NCI-H460 (cell line): ENCODE measurements at regions not wholly inside any gene's neighbourhood (a gene's known extent, or its start where the extent isn't known, plus 50 kb on each side); places are given as distances from the start of the nearest gene placed in this dataset.

ENCODE experiments used
- DNase-seq: peaks from one replicate; pipeline ENCODE4 v3.0.0-alpha.2; 2016; ENCODE audit warnings: low read depth; ENCODE audit errors: extremely low read depth

DNA sequence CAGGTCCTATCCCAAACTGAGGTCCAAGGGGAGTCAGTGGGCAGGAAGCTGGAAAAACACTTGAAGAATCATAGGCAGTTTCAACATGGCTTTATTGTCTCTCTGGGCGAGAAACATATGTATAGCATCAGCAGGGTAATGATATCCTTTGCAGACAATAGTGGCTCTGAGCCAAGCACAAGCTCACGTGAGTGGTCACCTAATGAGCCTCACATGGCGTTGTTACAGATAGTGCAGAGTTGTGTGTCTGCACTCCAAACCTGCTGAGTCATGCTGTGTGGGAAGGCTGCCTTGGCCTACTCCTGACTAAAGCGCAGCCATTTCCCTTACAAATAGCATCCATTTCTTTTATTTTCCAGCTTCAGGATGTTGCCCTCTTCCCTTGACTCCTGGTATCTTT is 105.2 kb upstream of the SYT1 start:
- DNase-seq: no peak

DNA sequence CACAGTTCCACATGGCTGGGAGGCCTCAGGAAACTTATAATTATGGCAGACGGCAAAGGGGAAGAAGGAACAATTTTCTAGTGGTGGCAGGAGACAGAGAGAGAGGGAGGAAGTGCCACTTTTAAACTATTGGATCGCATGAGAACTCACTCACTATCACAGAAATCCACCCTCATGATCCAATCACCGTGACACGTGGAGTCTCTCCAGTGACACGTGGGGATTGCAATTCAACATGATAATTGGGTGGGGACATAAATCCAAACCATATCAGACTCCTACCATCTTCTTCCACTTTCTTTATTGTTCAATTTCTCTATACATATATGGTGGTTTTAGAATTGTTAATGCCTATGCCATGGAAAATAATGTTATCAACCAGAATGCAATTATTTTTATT is 103.7 kb upstream of the SYT1 start:
- no peak for DNase-seq

DNA sequence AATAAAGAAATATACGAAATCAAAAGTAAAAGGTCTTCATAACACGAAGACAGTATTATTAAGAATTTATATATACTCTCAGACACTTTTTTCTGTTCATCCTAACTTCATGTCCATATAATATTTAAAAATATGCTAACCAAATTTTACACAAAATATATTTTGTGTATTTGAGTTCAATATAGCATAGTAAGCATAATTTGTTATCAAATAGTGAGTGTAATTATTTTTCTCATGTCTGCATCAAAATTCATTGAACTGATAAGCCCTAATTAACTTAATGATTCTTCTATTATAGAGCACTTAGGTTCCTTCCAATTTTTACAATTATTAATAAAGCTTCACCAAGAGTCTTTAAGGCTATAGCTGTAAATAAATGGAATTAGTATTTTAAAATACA is 99.7 kb upstream of the SYT1 start:
- DNase-seq: no peak

DNA sequence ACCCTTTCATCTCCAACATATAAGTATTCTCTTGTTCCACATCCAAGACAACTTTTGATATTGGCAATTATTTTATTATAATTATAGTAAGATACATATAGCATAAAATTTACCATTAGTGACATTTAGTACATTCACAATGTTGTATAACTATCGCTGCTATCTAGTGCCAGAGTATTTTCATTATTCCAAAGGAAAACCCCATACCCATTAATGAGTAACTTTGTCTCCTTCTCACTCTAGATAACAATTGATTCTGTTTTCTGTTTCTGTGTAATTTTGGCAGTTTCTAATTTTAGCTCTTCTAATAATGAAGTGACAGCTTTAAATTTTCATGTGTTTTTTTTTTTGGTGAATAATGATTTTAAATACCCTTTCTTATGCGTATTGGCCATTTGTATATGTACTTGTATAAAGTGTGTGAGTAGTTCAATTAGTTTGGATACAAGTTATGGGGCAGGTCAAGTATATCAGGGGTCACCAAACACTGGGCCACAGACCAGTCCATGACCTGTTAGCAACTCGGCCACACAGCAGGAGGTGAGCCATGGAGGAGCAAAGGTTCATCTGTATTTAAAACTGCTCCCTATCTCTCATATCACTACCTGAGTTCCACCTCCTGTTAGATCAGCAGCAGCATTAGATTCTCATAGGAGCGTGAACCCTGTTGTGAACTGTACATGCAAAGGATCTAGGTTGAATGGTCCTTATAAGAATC is 97.2 kb upstream of the SYT1 start:
- DNase-seq: no peak

DNA sequence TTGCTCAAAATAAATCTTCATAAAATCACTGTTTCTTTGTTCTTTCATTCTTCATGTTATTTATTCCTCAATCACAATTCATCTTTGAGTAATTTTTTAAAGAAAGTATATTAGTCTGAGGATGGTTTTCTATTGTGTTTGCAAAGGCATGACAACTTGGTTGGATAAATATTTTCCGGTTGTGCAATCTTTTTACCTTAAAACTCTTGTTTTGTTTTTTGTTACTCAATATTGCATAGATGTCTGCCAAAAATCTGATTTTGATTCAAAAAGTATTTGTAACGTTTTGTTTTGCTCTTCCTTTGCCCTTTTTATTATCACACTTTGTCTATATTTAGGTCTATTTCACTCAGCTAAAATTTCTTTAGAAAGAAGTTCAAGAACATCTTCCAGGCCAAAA is 86.2 kb upstream of the SYT1 start:
- DNase-seq: no peak

DNA sequence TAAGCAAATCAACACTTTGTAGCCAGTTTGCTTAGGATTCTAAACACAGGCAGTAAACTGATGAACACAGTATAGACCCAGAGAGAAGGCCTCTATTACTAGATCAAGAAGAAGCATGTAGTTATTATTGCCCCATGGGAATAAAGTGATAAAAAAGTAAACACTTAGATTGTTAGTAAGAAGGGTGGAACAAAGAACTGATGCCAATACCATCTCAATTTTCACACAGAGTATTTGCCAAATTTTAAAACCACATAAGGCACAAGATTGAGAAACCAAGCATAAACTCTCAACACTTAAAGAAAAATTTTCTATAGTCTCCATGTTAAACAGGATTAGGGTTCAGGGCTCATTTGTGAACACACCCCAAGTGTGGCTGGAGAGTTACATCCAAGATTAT is 77.0 kb upstream of the SYT1 start:
- DNase-seq: no peak

DNA sequence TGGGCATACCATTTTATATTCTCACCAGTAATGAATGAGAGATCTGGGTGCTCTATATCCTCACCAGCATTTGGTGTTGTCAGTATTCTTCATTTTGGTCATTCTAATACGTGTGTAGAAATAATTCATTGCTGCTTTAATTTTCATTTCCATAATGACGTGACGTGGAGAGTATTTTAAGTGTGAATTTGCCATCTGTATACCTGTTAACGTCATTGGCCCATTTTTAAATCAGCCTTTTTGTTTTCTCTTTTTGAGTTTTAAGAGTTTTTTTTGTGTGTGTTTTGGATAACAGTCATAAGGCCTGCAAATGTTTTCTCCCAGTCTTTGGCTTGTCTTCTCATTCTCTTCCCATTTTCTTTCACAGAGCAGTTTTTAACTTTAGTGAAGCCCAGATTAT is 74.4 kb upstream of the SYT1 start:
- no peak for DNase-seq

DNA sequence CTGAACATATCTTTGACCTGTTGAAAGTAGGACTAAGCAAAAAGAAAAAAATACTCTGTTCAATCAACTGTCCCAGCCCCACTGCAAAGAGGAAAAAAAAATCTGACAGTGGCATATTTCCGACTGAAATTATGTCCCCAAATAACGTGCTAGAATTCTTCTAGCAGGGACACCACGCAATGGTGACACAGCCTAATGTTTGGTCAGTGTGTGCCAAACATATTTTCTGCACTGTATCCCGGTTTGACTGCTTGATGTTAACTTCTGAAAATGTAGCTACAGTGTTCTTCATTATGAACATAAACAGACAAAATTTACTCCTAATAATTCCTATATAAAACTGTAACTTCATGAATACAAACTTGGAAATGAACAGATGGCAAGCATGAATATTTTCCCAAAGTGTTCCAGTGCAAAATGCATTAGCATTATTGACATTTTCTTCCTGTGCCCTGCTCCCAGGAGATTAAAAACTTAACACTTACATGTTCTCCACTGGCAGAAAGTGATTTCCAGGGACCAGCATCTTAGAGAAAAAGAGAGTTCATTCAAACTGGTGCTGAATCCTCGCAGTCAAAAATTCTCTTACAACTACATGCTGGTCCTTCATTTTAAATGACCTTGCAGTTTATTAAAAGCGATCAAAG is 72.4 kb upstream of the SYT1 start:
- no peak for DNase-seq

DNA sequence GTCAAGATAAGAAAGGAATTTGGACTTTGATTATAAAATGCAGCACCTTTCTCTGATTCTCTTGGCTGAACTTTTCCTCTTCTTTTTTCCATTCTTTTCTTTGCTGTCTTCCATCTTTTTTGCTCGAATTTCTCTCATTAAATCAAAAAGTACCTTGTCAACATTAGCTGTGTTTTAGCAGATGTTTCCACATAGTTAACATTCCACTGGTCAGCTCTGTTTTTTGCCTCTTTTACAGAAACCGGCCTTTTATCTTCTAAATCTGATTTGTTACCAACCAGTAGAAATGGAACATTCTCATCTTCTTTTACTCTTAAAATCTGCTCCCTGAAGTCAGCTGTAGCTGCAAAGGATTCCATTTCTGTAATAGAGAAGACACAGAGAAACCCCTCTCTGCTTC is 71.1 kb upstream of the SYT1 start:
- no peak for DNase-seq

DNA sequence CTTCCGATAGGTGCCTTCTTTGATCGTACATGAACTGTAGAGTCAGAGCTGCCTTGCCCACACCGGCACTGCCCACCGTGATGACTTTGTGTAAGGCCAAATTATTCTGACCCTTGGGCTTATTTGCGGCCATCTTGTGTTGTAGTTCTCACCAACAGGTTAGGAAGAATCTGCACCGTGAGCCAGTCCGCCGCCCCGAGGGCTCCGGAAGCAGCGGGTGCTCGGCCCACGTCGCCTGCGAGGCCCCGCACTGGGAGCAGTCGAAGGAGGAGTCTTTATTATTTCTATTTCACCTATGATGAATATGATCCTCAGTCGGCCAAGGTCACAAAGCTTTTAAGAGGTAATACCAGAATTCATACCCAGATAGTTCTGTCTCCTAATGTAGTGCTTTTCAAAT is 70.6 kb upstream of the SYT1 start:
- no peak for DNase-seq

- no peak for DNase-seq
Measured at GRCh38 chr12:78795934-78796445, 68.6 kb upstream of the SYT1 start.

DNA sequence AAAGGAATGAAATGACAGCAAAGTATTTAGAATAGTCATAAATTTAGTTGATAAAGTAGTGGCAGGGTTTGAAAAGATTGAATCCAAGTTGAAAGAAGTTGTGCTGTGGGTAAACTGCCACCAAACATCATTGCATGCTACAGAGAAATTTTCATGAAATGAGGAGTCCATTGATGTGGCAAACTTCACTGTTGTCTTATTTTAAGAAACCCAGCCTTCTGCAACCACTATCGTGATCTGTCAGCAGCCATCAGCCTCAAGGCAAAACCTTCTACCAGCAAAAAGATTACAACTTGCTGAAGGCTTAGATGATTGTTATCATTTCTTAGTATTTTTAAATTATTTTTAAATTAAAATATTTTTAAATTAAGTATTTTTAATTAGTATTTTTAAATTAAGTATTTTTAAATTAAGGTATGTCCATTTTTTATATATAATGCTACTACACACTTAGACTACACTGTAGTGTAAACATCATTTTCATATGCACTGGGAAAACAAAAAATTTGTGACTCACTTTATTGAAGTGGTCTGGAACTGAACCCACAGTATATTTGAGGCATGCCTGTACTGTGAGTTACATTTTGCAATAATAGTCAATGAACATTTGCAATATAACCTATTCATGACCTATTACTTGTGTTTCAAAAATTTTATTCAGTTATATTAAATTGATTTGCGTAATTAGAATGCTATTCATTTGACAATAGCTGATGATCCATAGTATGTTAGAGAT is 67.2 kb upstream of the SYT1 start:
- DNase-seq: no peak

GRCh38 chr12:78799649-78800048 is 64.9 kb upstream of the SYT1 start:
- no peak for DNase-seq

DNA sequence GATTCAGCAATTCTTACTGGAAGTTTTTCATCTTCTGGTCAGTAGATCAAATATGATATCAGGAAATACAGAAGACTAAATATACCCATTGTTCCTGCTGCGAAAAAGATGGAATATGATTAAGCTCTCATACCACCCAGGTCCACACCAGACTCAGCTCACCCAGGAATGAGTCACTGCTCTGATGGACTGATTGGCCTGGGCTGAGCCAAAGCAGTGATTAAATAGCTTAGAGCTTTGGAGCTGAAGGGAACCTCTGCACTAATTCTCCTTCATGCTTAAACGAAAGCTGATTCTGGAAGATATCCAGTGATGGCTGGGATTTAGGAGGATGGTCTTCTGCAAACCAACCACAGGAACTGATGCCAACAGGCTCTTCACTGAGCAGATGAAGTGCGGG is 62.0 kb upstream of the SYT1 start:
- DNase-seq: no peak

GRCh38 chr12:78804262-78804661 is 60.3 kb upstream of the SYT1 start:
- DNase-seq: no peak
